Astrocyte of the hippocampus (primary cell): ENCODE measurements at regions not wholly inside any gene's neighbourhood (a gene's known extent, or its start where the extent isn't known, plus 50 kb on each side); places are given as distances from the start of the nearest gene placed in this dataset.

ENCODE experiments used
- DNase-seq: peaks from one replicate; pipeline ENCODE4 v3.0.0; 2011; ENCODE audit warnings: low read depth, low spot score

- DNase-seq = no peak
Measured at GRCh38 chr5:3194271-3194670, 401.4 kb upstream of the IRX1 start.

- no peak for DNase-seq
Measured at GRCh38 chr5:3191585-3191984, 404.0 kb upstream of the IRX1 start.

- DNase-seq = no peak
Measured at GRCh38 chr5:3190930-3191329, 404.7 kb upstream of the IRX1 start.

- no peak for DNase-seq
Measured at GRCh38 chr5:3190433-3190832, 405.2 kb upstream of the IRX1 start.

DNA sequence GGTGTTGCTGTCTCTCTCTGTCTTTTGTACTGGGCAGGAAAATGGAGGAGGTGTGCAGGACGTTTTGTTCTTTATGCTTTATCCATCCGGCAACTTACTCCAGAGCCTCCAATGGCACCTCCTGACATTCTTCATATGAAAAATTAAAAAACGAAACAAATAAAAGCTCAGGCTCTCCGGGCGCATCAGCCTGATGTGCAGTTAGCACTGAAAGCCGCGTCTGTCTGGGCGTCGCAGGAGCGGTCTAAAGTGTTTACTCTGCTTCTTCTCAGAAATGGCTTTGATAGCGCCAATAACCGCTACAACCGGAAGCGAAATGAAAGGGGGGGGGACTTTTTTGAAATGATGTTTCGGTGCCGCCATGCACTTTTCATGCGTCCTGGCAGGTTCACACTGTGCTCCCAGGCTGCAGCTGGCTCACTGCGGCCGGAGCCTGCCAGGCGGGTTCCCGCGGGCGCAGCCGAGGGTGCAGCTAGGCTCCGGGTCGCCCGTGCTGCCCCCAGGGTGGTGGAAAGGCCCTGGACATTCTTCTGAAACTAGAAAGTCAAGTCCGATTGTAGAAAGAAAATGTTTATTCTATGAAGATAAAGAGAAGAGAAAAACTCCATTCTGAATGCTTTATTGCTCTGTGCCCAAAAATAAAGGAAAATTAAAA lies 407.7 kb upstream of the IRX1 start:
- no peak for DNase-seq

DNA sequence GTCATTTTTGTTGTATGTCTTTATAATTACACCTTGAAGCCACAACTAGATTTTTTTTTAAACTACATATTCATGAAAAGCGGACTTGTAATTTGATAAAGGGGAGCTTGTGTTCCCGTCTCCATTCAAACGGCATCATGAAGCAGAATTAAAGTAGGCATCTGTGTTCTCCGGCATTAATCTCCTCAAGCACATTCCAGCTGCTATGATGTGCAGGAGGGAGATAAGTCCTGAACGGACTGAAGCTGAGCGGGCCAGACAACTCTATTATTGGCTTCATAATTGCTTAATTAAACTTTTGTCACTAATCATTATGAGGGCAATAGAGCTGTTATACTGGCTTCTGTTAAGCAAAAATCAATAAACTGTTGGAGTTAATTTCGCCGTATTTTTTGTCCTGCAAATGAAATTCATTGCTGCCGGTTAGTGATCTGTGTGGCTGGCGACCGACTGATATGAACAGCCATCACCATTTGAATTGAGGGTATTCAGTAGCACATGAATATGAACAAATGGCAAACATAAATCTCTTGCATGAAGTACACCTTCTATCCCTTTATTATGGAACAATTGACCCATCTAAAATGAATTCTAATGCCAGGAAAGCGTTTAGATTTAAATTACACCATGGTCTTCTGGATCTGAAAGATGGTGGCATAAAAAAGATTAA lies 408.8 kb upstream of the IRX1 start:
- no peak for DNase-seq

DNA sequence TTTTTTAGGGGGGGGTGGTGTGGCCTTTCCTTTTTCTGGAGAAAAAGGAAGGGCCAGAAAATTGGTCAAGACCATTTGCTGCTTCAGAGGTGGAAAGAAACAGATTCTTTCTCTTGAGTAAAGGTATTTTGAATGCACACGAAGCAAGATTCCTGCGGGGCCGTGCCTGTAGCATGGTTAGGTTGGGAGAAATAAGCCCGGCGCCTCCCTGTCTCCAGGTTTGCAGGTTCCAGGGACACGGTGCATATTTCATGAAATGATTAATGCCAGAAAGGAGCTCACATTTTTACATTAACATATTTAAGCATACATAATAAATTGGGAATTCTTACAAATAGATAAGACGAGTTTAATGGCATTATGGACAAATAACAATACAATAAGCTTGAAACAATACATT lies 409.5 kb upstream of the IRX1 start:
- DNase-seq = no peak

GRCh38 chr5:3185488-3185887 lies 410.1 kb upstream of the IRX1 start:
- no peak for DNase-seq

- DNase-seq = no peak
Measured at GRCh38 chr5:3182133-3182876, 413.3 kb upstream of the IRX1 start.

- DNase-seq = no peak
Measured at GRCh38 chr5:3181671-3182070, 414.0 kb upstream of the IRX1 start.

DNA sequence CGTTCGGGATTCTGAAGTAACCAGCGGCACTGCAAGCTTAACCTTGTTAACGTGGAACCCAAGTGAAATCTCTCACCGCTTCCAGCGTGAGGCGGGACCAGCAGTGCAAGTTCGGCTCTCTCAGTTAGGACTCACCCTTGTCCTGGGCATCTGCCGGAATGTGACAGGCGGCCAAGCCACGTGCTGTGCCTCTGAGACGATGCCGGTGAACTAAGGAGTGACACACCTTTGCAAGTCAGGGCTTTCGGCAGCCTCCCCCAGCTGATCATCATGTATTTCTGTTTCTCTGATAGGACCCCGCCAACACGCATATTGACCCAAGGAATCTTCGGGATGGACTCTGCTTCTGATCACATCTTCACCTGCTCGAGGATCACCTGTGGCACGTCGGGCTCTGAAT lies 415.0 kb upstream of the IRX1 start:
- no peak for DNase-seq

DNA sequence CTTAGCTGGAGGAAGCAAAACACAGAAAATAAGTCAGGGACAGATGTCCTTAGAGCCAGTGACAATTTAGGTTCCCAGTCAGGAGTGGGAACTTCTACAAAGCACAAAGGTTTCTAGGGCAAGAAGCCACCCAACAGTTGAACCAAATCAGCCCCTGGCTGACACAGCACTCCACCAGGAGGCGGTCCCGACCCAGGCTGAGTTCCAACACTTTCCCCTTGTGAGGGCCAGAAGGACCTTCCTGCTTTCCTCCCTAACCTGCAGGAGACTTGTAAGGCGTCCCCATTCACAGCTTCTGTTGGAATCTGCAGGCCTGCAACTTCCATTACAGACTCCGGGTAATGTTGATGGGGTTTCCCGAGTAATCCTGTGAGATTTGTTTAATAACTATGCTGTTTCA lies 416.4 kb upstream of the IRX1 start:
- DNase-seq = no peak

DNA sequence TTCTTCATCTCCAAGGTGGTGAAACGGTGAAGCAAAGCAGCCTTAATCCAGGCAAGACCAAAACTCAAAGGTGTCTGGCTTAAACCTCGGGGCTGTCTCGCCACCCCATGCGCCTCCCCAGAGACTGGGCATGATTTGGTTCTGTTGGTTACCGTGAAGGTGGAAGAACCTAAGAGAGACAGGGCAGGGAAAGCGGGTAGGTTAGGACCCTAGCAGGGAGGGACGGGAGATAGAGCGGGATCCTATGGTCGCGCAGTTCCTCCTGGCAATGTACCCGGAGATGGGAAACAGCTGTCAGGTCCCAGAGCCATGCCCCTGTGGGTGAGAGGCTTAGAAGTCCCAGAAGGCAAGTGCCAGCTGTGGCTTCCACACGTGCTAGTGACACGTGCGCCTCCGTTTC lies 418.3 kb upstream of the IRX1 start:
- DNase-seq = no peak

GRCh38 chr5:3175416-3175815 lies 420.2 kb upstream of the IRX1 start:
- no peak for DNase-seq

- no peak for DNase-seq
Measured at GRCh38 chr5:3167473-3167872, 416.0 kb upstream of the IRX2 start.

- no peak for DNase-seq
Measured at GRCh38 chr5:3163626-3164025, 412.1 kb upstream of the IRX2 start.

DNA sequence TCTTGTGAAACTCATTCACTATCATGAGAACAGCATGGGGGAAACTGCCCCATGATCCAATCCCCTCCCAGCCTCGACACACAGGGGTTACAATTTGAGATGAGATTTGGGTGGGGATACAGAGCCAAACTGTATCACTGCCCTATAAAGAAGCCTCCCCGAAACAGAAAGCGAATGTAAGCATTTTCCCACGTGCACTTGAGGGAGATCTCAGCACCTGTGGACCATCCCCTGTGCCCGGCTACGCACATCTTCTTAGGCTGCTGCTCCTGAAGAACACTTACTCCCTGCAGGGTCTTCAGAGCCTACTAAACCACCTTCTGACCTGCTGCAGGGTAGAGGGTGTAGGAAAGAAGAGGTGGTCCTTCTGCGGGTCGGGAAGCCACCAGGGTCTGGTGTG lies 410.2 kb upstream of the IRX2 start:
- no peak for DNase-seq

DNA sequence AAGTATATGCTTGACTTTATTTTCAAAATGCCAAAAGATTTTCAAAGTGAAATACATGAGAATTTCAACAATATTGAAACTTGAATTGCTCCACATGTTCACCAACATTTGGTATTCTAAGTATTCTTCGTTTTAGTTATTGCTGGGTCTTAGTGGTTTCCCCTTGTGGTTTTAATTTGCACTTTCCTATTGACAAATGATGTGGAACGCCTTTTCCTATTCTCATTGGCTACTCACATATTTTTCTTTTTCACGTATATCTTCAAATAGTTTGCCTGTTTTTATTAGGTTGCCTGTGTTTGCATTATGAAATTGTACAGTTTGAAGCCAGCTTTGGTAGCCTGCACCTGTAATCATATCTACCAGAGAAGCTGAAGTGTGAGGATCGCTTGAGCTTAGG lies 405.7 kb upstream of the IRX2 start:
- no peak for DNase-seq

- no peak for DNase-seq
Measured at GRCh38 chr5:3155717-3156116, 404.2 kb upstream of the IRX2 start.

DNA sequence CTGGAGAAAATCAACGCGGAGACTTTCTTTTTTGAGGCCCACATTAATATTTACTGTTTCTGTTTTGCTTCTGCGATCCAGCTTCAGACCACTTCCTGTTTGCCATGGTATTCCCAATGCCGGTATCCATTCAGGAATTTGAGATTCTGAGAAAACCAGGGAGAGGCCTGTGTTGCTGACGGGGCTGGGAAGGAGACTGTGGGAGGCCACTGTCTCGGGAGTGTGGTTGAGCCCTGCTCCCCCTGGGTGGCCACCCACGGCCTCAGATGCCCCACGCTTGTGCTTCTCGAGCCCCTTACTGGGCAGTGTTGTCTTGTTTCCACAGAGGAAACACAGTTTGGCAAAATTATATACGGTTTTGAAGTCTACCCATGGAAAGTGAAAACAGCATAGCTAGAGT lies 403.6 kb upstream of the IRX2 start:
- DNase-seq = no peak

DNA sequence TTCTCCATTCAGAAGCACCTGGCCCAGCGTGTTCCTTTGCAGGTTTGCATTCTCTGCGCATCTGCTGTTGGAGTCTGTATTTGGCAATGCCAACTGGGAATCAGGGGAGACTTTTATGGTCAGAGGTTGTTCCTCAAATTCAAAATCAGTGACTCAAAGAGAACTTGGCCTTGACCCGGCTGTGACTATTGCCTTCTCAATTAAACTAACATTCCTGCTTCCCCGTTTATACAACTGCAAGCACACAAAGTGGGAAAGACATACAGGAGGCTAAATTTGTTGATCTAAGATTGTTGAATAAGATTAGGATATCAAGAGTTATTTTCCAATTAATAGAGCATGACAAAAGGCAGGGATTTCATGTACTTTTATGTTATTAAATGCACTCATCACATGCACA lies 402.4 kb upstream of the IRX2 start:
- DNase-seq = no peak

- DNase-seq = no peak
Measured at GRCh38 chr5:3153226-3153858, 401.9 kb upstream of the IRX2 start.

DNA sequence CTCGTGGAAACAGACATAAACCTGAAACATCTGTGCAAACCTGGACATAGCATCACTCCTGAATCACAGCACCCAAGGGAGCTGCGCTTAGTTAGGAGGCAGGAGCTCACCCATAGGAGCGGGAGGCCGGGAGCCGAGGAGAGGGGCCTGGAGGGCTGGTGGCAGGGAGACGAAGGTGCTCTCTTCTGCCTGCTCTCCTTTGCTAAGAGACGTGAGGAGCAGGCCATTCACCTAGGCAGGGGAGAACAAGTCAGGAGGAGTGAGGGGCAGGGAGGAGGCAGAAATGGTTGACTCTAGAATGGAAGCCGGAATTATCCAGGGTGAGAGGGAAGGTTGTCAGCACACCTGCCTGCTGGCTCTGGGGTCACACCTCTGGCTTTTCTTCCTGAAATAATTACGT lies 398.4 kb upstream of the IRX2 start:
- DNase-seq = no peak
